ENCODE measurements at regions not wholly inside any gene's neighbourhood (a gene's known extent, or its start where the extent isn't known, plus 50 kb on each side); places are given as distances from the start of the nearest gene placed in this dataset.

DNA sequence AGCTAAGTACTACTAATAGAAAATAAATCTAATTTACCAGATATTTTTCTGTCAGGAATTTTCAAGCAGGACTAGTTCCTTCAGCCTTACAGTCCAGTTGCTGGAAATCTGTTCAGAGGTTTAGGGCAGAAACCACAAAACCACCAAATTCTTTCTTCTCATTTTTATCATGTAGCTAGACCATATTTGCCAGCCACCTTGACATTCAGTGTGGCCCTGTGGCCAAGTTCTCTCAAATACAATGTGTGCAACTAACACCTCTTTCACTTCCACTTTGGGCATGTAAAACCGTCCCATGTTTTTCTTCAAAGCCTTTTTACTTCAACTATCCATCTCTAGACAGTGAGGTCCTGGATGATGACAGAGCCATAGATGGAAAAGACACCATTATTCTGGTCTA is 1133.2 kb upstream of the CDH18 start:
- no peak for ATAC-seq
- H3K27ac ChIP-seq = no peak overlapping the region
- 80 to 88% methylated on average over 1 of the region's 1 CpG for WGBS, 2 donors (ENCODE audit: low coverage in 1 of 2)
- no peak for TF ChIP-seq POLR2A (IDR thresholded peaks at IDR 0.05)
- TF ChIP-seq POLR2AphosphoS5 (IDR thresholded peaks at IDR 0.05) = no peak
- TF ChIP-seq, protein P1, sequence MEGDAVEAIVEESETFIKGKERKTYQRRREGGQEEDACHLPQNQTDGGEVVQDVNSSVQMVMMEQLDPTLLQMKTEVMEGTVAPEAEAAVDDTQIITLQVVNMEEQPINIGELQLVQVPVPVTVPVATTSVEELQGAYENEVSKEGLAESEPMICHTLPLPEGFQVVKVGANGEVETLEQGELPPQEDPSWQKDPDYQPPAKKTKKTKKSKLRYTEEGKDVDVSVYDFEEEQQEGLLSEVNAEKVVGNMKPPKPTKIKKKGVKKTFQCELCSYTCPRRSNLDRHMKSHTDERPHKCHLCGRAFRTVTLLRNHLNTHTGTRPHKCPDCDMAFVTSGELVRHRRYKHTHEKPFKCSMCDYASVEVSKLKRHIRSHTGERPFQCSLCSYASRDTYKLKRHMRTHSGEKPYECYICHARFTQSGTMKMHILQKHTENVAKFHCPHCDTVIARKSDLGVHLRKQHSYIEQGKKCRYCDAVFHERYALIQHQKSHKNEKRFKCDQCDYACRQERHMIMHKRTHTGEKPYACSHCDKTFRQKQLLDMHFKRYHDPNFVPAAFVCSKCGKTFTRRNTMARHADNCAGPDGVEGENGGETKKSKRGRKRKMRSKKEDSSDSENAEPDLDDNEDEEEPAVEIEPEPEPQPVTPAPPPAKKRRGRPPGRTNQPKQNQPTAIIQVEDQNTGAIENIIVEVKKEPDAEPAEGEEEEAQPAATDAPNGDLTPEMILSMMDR (IDR thresholded peaks at IDR 0.05) = no peak
- TF ChIP-seq EP300 (IDR thresholded peaks at IDR 0.05) = no peak
- H3K9me3 ChIP-seq = no peaks in the 10 kb centered on the region
- H3K27me3 ChIP-seq = no peaks in the 10 kb centered on the region
- H3K4me1 ChIP-seq = no peaks in the 10 kb centered on the region
- no peaks in the 10 kb centered on the region for H3K36me3 ChIP-seq
- H3K4me3 ChIP-seq = no peak overlapping the region

DNA sequence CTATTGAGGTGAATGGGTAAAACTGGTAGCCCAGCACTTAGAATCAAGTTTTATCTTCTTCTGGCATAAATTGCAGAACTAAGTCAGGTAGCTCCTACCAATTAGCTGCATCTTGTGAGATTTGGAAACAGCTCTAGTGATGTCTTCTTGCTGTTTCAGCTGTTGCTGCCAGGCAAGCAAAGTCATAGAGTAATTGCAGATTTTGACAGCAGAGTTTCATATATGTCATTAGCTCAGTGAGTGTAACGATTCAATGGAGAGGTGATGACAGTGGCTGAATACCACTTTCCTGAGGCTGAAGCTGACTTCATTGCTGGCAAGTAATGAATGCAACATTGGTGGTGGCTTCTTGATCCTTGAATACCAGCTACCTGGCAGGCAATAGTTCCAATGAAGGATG is 1109.7 kb upstream of the CDH18 start:
- Histone ChIP-seq H3K27me3 (no peaks in the 10 kb centered on the region), H3K27ac (no peak overlapping the region), H3K9me3 (no peaks in the 10 kb centered on the region), H3K4me1 (no peaks in the 10 kb centered on the region), H3K4me3 (no peak overlapping the region), H3K36me3 (no peaks in the 10 kb centered on the region)
- no peak for TF ChIP-seq EP300 (IDR thresholded peaks at IDR 0.05)
- WGBS, 2 donors (ENCODE audit: low coverage in 1 of 2) = 86% methylated on average over 1 of the region's 1 CpG
- no peak for ATAC-seq

DNA sequence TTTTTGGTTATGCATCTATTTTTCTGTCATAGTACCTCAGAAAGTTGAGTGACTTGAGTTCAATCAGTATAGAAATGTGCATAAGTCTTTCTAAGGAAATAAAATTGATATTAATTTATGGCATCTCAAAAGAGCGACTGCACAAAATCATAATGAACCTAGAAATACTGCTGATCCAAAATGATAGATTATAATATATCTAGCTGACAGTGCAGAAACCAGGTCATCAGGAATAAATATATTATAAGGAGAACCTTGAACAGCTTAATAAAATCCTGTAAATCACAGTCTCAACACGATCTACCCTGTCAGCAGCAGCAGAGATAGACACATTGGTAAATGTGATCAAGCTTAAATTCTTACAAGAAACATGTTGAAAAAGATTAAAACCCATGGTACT is 1106.6 kb upstream of the CDH18 start:
- ATAC-seq = no peak
- Histone ChIP-seq H3K4me1 (no peaks in the 10 kb centered on the region), H3K36me3 (no peaks in the 10 kb centered on the region), H3K4me3 (no peak overlapping the region), H3K27ac (no peak overlapping the region), H3K9me3 (no peaks in the 10 kb centered on the region), H3K27me3 (no peaks in the 10 kb centered on the region)
- WGBS, 2 donors (ENCODE audit: low coverage in 1 of 2) = 68 to 74% methylated on average over 2 of the region's 2 CpGs
- TF ChIP-seq, protein P1 (IDR thresholded peaks at IDR 0.05) = no peak
- TF ChIP-seq EP300 (IDR thresholded peaks at IDR 0.05) (no peak), POLR2A (IDR thresholded peaks at IDR 0.05) (no peak), POLR2AphosphoS5 (IDR thresholded peaks at IDR 0.05) (no peak)

DNA sequence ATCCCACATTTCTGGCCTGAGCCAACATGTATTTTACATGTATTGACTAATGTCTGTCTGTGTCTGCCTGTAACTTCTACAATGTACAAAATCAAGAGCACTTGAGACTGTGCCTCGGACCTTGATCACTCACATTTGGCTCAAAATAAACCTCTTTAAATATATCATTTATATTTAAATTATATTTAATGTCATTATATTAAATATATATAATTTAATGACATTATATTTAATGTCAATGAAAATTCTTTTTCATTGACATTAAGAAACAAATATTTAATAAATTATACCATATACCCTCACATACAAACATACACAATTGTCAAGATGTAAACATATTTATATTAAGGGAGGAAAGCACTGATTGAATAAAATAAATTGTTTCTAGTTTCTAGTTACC is 1099.8 kb upstream of the CDH18 start:
- Histone ChIP-seq H3K9me3 (peaks cover 0 to 6% (median 0%) of the 10 kb centered on the region in 3 donors), H3K4me3 (no peak overlapping the region), H3K36me3 (no peaks in the 10 kb centered on the region), H3K27ac (no peak overlapping the region), H3K4me1 (no peaks in the 10 kb centered on the region), H3K27me3 (no peaks in the 10 kb centered on the region)
- WGBS, 2 donors (ENCODE audit: low coverage in 1 of 2) = 65 to 91% methylated on average over 1 of the region's 1 CpG
- TF ChIP-seq EP300 (IDR thresholded peaks at IDR 0.05) (no peak), POLR2A (IDR thresholded peaks at IDR 0.05) (no peak), POLR2AphosphoS5 (IDR thresholded peaks at IDR 0.05) (no peak)
- TF ChIP-seq, protein P1 (IDR thresholded peaks at IDR 0.05) = no peak
- no peak for ATAC-seq

DNA sequence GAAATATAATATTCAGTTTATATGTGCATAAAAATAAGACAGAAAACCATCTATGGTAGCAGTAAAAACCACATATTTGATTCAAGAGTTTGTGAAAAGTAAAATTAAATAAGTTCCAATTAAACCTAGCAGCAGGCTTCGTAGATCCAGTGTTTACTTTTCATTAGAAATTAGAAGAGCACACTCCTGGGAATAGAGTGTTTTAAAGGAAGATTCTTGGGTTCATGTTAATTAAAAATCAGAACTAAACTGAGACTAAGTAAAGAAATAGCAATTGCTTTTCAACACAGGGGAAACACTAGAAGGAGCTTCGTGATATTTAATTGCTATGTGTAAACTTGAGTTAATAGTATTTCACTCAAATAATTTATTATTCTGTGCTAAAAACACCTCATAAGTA is 1097.8 kb upstream of the CDH18 start:
- Histone ChIP-seq H3K27ac (no peak overlapping the region), H3K27me3 (no peaks in the 10 kb centered on the region), H3K36me3 (no peaks in the 10 kb centered on the region), H3K4me1 (no peaks in the 10 kb centered on the region), H3K4me3 (no peak overlapping the region), H3K9me3 (peaks cover 0 to 6% (median 0%) of the 10 kb centered on the region in 3 donors)
- 56 to 70% methylated on average over 1 to 2 of the region's 2 CpGs for WGBS, 2 donors (ENCODE audit: low coverage in 1 of 2)
- TF ChIP-seq, protein P1 (IDR thresholded peaks at IDR 0.05) = no peak
- TF ChIP-seq EP300 (IDR thresholded peaks at IDR 0.05) (no peak), POLR2AphosphoS5 (IDR thresholded peaks at IDR 0.05) (no peak), POLR2A (IDR thresholded peaks at IDR 0.05) (no peak)
- ATAC-seq = no peak
